HEK293 (cell line): ENCODE measurements at regions not wholly inside any gene's neighbourhood (a gene's known extent, or its start where the extent isn't known, plus 50 kb on each side); places are given as distances from the start of the nearest gene placed in this dataset.
A peak's percentile ranks its signal among the peaks of the same experiment; 100 is the strongest.

ENCODE experiments used
- CTCF ChIA-PET: fragments of 350-600 bp; formaldehyde crosslinking; extraction: SDS; loops from one replicate; lab custom pipeline; 2021; ENCODE audit warnings: antibody characterized with exemption; lab: Yijun Ruan, JAX
- POLR2A ChIA-PET: fragments of 300-600 bp; formaldehyde crosslinking; extraction: SDS; loops from one replicate; lab custom pipeline; 2020; ENCODE audit warnings: antibody characterized with exemption, inconsistent platforms; lab: Yijun Ruan, JAX
- H3K27ac ChIP-seq: fragments of 200-500 bp; sonication (Bioruptor generic); 2 replicates; pipeline ENCODE4 v1.5.1; 2014; ENCODE audit warnings: low read depth, low read length, control low read depth, inconsistent platforms; ENCODE audit errors: extremely low read depth
- H3K36me3 ChIP-seq, 2 experiments: fragments of 200-500 bp in 1 of 2; sonication (Bioruptor generic) in 1 of 2; 1 replicate in 1 of 2; 2 replicates in 1 of 2; pipeline ENCODE4 v1.5.1; 2014 to 2017; ENCODE audit warnings: inconsistent platforms in 2 of 2, low read length in 2 of 2; ENCODE audit not compliant: control insufficient read depth in 2 of 2, insufficient read depth in 1 of 2
- H3K4me1 ChIP-seq: fragments of 200-500 bp; sonication (Bioruptor generic); 2 replicates; pipeline ENCODE4 v1.5.1; 2014; ENCODE audit warnings: mild to moderate bottlenecking, low read length, inconsistent platforms; ENCODE audit not compliant: control insufficient read depth, insufficient read depth
- H3K4me3 ChIP-seq: 2 replicates; pipeline ENCODE4 v1.5.1; 2011; ENCODE audit warnings: low read depth, mild to moderate bottlenecking, control low read depth, low read length, moderate library complexity
- H3K9me3 ChIP-seq: fragments of 200-500 bp; sonication (Bioruptor generic); 2 replicates; pipeline ENCODE4 v1.5.1; 2014; ENCODE audit warnings: low read depth, low read length, inconsistent platforms; ENCODE audit not compliant: control insufficient read depth, insufficient read depth
- ATF2 ChIP-seq: fragments of 450-650 bp; formaldehyde crosslinking; IDR thresholded peaks from 2 replicates; pipeline ENCODE4 v1.5.1; 2016; ENCODE audit warnings: missing biosample characterization, missing genetic modification characterization, low read depth
- PATZ1 ChIP-seq: fragments of 450-650 bp; formaldehyde crosslinking; IDR thresholded peaks from 2 replicates; pipeline ENCODE4 v1.5.1; 2016; ENCODE audit warnings: missing biosample characterization, missing genetic modification characterization
- SP7 ChIP-seq: fragments of 450-650 bp; formaldehyde crosslinking; IDR thresholded peaks from 2 replicates; pipeline ENCODE4 v1.5.1; 2016; ENCODE audit warnings: missing biosample characterization, missing genetic modification characterization
- ZBTB17 ChIP-seq: fragments of 450-650 bp; formaldehyde crosslinking; IDR thresholded peaks from 2 replicates; pipeline ENCODE4 v1.5.1; 2016; ENCODE audit warnings: missing biosample characterization, missing genetic modification characterization
- ZBTB7A ChIP-seq: fragments of 450-650 bp; formaldehyde crosslinking; IDR thresholded peaks from 2 replicates; pipeline ENCODE4 v1.5.1; 2016; ENCODE audit warnings: low read depth, missing biosample characterization, missing genetic modification characterization
- ZFHX2 ChIP-seq: fragments of 450-650 bp; formaldehyde crosslinking; conservative IDR thresholded peaks from 2 replicates; pipeline ENCODE4 v1.5.1; 2016; ENCODE audit warnings: missing biosample characterization, missing genetic modification characterization
- ZFP69B ChIP-seq: fragments of 450-650 bp; formaldehyde crosslinking; IDR thresholded peaks from 2 replicates; pipeline ENCODE4 v1.5.1; 2016; ENCODE audit warnings: missing biosample characterization, missing genetic modification characterization
- ZNF121 ChIP-seq: fragments of 450-650 bp; formaldehyde crosslinking; IDR thresholded peaks from 2 replicates; pipeline ENCODE4 v1.5.1; 2016; ENCODE audit warnings: missing biosample characterization, missing genetic modification characterization
- ZNF138 ChIP-seq: fragments of 450-650 bp; formaldehyde crosslinking; IDR thresholded peaks from 2 replicates; pipeline ENCODE4 v1.5.1; 2016; ENCODE audit warnings: missing biosample characterization, missing genetic modification characterization, borderline replicate concordance
- ZNF148 ChIP-seq: fragments of 450-650 bp; formaldehyde crosslinking; IDR thresholded peaks from 2 replicates; pipeline ENCODE4 v1.5.0; 2017; ENCODE audit warnings: missing biosample characterization, missing genetic modification characterization, borderline replicate concordance
- ZNF184 ChIP-seq: fragments of 450-650 bp; IDR thresholded peaks from 2 replicates; pipeline ENCODE4 v1.5.1; 2018; ENCODE audit warnings: missing biosample characterization, mild to moderate bottlenecking, missing genetic modification characterization
- ZNF2 ChIP-seq: fragments of 450-650 bp; formaldehyde crosslinking; IDR thresholded peaks from 2 replicates; pipeline ENCODE4 v1.5.1; 2016; ENCODE audit warnings: missing biosample characterization, missing genetic modification characterization
- ZNF302 ChIP-seq: fragments of 450-650 bp; formaldehyde crosslinking; IDR thresholded peaks from 2 replicates; pipeline ENCODE4 v1.5.1; 2016; ENCODE audit warnings: missing biosample characterization, missing genetic modification characterization, low read depth
- ZNF335 ChIP-seq: fragments of 450-650 bp; formaldehyde crosslinking; conservative IDR thresholded peaks from 2 replicates; pipeline ENCODE4 v1.5.1; 2016; ENCODE audit warnings: missing biosample characterization, missing genetic modification characterization
- ZNF366 ChIP-seq: fragments of 450-650 bp; formaldehyde crosslinking; conservative IDR thresholded peaks from 2 replicates; pipeline ENCODE4 v1.5.1; 2016; ENCODE audit warnings: missing biosample characterization, missing genetic modification characterization
- ZNF48 ChIP-seq: fragments of 450-650 bp; formaldehyde crosslinking; IDR thresholded peaks from 2 replicates; pipeline ENCODE4 v1.5.1; 2016; ENCODE audit warnings: missing biosample characterization, missing genetic modification characterization
- ZNF664 ChIP-seq: fragments of 450-650 bp; formaldehyde crosslinking; IDR thresholded peaks from 2 replicates; pipeline ENCODE4 v1.5.1; 2016; ENCODE audit warnings: missing biosample characterization, missing genetic modification characterization
- ZNF704 ChIP-seq: fragments of 450-650 bp; formaldehyde crosslinking; IDR thresholded peaks from 2 replicates; pipeline ENCODE4 v1.5.1; 2016; ENCODE audit warnings: missing biosample characterization, missing genetic modification characterization
- ZNF792 ChIP-seq: fragments of 450-650 bp; formaldehyde crosslinking; IDR thresholded peaks from 2 replicates; pipeline ENCODE4 v1.5.1; 2016; ENCODE audit warnings: missing biosample characterization, missing genetic modification characterization
- TF ChIP-seq, protein P1 (sequence below): fragments of 450-650 bp; formaldehyde crosslinking; conservative IDR thresholded peaks from 2 replicates; pipeline ENCODE4 v1.5.1; 2016; ENCODE audit warnings: low read depth, missing biosample characterization, missing genetic modification characterization
- TF ChIP-seq, protein P2 (sequence below): fragments of 450-650 bp; formaldehyde crosslinking; IDR thresholded peaks from 2 replicates; pipeline ENCODE4 v1.5.1; 2016; ENCODE audit warnings: missing biosample characterization, missing genetic modification characterization

- TF ChIP-seq ZFP69B (tag by site-specific recombination) = no peak
- TF ChIP-seq, protein P1, sequence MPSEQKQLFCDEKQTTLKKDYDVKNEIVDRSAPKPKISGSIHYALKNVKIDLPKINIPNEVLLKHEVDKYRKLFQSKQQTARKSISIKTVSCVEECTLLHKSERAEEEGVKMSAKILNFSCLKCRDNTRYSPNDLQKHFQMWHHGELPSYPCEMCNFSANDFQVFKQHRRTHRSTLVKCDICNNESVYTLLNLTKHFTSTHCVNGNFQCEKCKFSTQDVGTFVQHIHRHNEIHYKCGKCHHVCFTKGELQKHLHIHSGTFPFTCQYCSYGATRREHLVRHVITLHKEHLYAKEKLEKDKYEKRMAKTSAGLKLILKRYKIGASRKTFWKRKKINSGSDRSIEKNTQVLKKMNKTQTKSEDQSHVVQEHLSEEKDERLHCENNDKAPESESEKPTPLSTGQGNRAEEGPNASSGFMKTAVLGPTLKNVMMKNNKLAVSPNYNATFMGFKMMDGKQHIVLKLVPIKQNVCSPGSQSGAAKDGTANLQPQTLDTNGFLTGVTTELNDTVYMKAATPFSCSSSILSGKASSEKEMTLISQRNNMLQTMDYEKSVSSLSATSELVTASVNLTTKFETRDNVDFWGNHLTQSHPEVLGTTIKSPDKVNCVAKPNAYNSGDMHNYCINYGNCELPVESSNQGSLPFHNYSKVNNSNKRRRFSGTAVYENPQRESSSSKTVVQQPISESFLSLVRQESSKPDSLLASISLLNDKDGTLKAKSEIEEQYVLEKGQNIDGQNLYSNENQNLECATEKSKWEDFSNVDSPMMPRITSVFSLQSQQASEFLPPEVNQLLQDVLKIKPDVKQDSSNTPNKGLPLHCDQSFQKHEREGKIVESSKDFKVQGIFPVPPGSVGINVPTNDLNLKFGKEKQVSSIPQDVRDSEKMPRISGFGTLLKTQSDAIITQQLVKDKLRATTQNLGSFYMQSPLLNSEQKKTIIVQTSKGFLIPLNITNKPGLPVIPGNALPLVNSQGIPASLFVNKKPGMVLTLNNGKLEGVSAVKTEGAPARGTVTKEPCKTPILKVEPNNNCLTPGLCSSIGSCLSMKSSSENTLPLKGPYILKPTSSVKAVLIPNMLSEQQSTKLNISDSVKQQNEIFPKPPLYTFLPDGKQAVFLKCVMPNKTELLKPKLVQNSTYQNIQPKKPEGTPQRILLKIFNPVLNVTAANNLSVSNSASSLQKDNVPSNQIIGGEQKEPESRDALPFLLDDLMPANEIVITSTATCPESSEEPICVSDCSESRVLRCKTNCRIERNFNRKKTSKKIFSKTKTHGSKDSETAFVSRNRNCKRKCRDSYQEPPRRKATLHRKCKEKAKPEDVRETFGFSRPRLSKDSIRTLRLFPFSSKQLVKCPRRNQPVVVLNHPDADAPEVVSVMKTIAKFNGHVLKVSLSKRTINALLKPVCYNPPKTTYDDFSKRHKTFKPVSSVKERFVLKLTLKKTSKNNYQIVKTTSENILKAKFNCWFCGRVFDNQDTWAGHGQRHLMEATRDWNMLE = 0 out of 2 replicates have a peak, but pooled peaks have one; percentile 17
- no peak for TF ChIP-seq PATZ1 (tag by site-specific recombination)
- 0 out of 2 replicates have a peak, but pooled peaks have one; percentile 20 for TF ChIP-seq ZNF664 (tag by site-specific recombination)
- TF ChIP-seq ZNF335 (tag by site-specific recombination) = 0 out of 2 replicates have a peak, but pooled peaks have one; percentile 20
- TF ChIP-seq ZNF48 (tag by site-specific recombination) = no peak
- 0 out of 2 replicates have a peak, but pooled peaks have one; percentile 30 for TF ChIP-seq ZBTB17 (tag by site-specific recombination)
- no peak for TF ChIP-seq ZNF121 (tag by site-specific recombination)
- no peak for TF ChIP-seq ZNF138 (tag by site-specific recombination)
- no peak for TF ChIP-seq ZNF366 (tag by site-specific recombination)
- TF ChIP-seq ZNF2 = no peak
- no peak for TF ChIP-seq ZNF184 (tag by site-specific recombination)
- no peak for TF ChIP-seq ZNF704 (tag by site-specific recombination)
- no peak for TF ChIP-seq ZNF792 (tag by site-specific recombination)
- no peak for TF ChIP-seq ZNF302
- POLR2A ChIA-PET = no interaction called here
- CTCF ChIA-PET = interaction anchor here (0.6 to 1.9 kb wide), 6 partner anchors 11 to 1487 kb away, joined by 3 to 13 read pairs (median 3); no protein-coding TSS in a partner anchor
- Histone ChIP-seq H3K4me3 (peak overlapping the region; percentile 7; the same call in 1 of the 2 replicates), H3K4me1 (no peaks in the 10 kb centered on the region), H3K9me3 (no peaks in the 10 kb centered on the region), H3K27ac (no peak overlapping the region), H3K36me3 (no peaks in the 10 kb centered on the region)
These were observed 155.9 kb upstream of the SLC13A1 start for GRCh38 chr7:123355576-123356190.

DNA sequence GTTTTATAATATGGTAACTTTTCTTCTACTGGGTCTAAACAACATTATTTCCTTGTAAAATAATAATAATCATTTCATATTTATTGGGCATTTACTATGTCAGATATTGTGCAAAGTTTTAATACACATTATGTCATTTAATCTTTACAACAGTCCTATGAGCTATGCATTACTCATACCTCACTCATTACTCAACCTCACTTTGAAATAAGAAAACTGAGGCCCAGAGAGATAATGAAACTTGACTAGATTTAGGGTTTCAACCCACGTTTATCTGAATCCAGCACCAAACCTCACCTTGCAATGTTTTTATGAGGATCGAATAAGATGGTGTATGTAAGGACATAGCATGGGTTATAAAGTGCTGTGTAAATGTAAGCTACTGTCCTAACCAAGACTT, 153.2 kb upstream of the SLC13A1 start:
- POLR2A ChIA-PET = no interaction called here
- CTCF ChIA-PET = interaction anchor here (0.9 to 1.5 kb wide), 2 partner anchors 14 to 519 kb away, joined by 5 to 8 read pairs; no protein-coding TSS in a partner anchor
- H3K9me3 ChIP-seq = no peaks in the 10 kb centered on the region
- no peak overlapping the region for H3K4me3 ChIP-seq
- no peaks in the 10 kb centered on the region for H3K4me1 ChIP-seq
- TF ChIP-seq ZNF138 (tag by site-specific recombination) (no peak), ZBTB7A (tag by site-specific recombination) (no peak), ZNF335 (tag by site-specific recombination) (no peak), SP7 (tag by site-specific recombination) (no peak), ZFHX2 (tag by site-specific recombination) (no peak), ZNF148 (tag by site-specific recombination) (no peak), ATF2 (tag by site-specific recombination) (0 out of 2 replicates have a peak, but pooled peaks have one; percentile 21)
- TF ChIP-seq, protein P2, sequence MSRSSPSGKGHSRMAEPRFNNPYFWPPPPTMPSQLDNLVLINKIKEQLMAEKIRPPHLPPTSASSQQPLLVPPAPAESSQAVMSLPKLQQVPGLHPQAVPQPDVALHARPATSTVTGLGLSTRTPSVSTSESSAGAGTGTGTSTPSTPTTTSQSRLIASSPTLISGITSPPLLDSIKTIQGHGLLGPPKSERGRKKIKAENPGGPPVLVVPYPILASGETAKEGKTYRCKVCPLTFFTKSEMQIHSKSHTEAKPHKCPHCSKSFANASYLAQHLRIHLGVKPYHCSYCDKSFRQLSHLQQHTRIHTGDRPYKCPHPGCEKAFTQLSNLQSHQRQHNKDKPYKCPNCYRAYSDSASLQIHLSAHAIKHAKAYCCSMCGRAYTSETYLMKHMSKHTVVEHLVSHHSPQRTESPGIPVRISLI (tag by site-specific recombination) = no peak
- TF ChIP-seq, all 188 proteins: peak for 1
- Histone ChIP-seq H3K27ac (no peak overlapping the region), H3K36me3 (no peaks in the 10 kb centered on the region)
